Stimulated activated naive CD8-positive, alpha-beta T cell treated with anti-CD3 and anti-CD28 coated beads, Interleukin-15, Interleukin-2, amounts not matched to agents 100 U/mL and 50 U/mL, for 24 hours (primary cell): ENCODE measurements at regions not wholly inside any gene's neighbourhood (a gene's known extent, or its start where the extent isn't known, plus 50 kb on each side); places are given as distances from the start of the nearest gene placed in this dataset.
"Not testable (repeated sequence)": the region's sequence is repeated elsewhere in the genome, so short reads cannot be mapped to it uniquely, and the experiment has no call there.

Experiments used
- ATAC-seq: fragments of 150-1000 bp; cut with Tn5 transposase; one replicate; pipeline ENCODE4 v1.10.0; 2021
- DNase-seq: peaks from one replicate; pipeline ENCODE4 v3.0.0; 2021

DNA sequence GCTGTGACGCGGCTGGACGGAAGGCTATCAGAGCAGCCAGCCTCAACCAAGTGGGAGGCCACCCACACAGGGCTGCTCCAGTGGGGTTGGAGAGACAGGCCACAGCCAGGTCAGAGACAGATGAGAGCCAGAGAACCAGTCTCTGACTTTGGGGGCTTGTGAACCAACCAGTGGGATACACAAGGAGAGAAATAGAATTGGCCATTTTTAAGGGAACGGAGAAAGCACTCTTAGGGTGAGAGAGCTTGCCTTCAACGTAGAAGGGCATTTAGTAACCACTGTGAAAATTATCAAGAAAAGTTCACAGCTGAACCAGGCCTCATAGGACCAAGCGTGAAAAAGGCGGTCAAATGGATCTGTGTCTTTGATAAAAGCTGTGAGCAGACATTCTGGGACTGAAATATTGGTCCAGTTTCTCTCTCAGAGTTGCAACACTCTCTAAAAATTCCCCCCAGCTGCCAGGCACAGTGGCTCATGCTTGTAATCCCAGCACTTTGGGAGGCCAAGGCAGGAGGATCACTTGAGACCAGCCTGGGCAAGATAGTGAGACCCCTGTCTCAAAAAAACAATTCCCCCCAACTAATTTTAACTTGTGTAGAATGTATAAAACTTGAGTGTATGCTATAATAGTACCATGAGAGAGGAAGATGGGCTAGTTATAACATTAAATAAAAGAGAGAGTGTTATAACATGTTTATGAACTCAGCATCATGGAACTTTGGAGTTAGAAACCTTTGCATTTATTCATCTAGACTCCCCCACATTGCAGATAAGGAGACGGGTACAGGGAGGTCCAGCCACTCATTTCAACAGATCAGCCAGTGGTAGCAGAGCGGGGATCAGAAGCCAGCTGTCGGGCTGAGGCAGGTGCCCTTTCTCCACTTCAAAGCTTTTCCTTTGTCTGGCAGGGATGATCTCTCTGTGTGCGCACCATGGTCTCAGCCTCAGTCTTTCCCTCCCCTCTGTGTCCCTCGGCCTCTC lies 132.2 kb downstream of the NPIPB11 start:
- not testable (repeated sequence) for DNase-seq
- ATAC-seq = peak; percentile 38

DNA sequence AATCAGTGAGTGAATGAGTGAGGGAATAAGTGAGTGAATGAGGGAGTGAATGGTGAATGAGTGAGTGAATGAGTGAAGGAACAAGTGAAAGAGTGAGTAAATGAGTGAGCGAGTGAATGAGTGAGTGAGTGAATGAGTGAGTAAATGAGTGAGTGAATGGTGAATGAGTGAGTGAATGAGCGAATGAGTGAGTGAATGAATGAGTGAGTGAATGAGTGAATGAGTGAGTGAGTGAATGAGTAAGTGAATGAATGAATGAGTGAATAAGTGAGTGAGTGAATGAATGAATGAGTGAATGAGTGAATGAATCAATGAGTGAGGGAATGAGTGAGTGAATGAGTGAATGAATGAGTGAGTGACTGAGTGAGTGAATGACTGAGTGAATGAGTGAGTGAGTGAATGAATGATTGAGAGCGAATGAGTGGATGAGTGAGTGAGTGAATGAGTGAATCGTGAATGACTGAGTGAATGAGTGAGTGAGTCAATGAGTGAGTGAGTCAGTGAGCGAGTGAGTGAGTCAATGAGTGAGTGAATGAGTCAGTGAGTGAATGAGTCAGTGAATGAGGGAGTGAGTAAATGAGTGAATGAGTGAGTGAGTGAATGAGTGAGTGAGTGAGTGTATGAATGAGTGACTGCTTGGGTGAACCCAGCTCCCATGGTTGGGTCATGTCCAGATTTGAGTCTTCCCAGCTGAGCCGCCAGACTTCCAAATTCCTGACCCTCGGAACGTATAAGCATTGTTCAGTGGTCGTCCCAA lies 133.0 kb downstream of the NPIPB11 start:
- not testable (repeated sequence) for DNase-seq
- peak; percentile 65 for ATAC-seq

DNA sequence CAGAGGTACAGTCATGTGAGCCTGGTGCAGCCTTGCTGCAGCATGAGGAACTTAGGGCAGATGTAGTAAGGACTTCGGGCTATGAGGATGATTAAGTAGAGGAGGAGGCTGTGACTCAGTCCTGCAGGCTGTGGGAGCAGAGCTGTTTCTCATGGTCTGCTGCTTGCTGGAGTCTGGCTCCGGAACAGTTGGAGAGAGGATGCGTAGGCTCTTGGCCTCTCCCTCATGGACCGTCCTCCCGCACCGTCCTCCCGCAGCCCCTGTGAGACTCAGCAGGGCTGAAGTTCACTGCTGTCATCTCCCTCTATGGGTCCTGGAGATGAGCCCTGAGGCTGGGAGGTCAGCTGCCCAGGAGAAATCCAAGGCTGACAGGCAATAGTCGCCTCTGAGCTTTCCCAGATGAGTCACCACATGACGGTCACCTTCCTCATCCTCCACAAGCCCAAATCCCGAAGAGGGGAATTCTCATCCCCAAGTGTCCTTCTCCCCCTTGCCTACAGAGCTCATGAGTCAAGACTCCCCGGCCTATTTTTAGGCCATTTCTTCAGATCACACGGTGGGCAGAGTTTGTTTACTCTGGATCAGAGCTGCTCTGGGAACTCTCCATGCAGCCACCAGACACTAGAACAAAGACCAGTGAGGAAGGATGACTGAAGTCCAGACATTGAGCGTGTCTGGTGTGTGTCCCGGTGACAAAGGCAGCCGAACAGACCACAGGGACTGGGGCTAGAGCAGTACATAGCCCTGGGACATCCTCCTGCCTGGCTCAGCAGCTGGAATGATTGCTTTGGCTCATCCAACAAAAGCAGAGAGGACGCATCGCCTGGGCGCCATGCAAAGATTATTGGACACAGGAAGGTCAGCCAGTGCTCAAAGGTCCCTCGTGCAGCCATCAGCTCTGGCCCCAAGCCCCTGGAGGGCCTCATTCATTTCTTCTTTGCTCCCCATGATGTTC lies 134.5 kb downstream of the NPIPB11 start:
- not testable (repeated sequence) for ATAC-seq, DNase-seq

DNA sequence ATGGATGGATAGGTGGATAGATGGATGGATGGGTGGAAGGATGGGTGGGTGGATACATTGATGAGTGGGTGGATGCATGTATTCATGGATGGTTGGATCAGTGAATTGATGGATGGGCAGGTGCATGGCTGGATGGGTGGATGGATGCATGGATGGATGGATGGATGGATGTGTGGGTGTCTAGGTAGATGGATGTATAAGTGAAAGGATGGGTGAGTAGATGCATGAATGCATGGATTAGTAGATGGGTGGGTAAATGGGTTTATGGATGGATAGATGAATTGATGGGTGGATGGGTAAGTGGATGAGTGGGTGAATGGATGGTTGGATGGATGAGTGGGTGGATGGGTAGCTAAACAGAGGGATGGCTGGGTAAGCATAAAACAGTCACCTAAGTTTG lies 135.6 kb downstream of the NPIPB11 start:
- not testable (repeated sequence) for DNase-seq, ATAC-seq

DNA sequence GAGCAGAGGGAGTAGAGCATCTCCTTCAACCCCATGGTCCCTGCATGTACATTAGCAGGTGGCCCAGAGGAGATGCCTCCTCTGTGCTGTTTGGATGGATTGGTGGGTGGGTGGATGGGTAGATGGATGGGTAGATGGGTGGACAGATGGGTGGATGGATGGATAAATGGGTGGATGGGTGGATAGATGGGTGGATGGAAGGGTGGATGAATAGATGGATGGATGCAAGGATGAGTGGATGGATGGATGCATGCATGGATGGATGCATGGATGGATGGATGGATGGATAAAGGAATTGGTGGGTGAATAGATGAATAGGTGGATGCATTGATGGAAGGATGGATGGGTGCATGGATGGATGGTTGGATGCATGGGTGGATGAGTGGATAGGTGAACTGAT lies 136.5 kb downstream of the NPIPB11 start:
- not testable (repeated sequence) for ATAC-seq, DNase-seq

DNA sequence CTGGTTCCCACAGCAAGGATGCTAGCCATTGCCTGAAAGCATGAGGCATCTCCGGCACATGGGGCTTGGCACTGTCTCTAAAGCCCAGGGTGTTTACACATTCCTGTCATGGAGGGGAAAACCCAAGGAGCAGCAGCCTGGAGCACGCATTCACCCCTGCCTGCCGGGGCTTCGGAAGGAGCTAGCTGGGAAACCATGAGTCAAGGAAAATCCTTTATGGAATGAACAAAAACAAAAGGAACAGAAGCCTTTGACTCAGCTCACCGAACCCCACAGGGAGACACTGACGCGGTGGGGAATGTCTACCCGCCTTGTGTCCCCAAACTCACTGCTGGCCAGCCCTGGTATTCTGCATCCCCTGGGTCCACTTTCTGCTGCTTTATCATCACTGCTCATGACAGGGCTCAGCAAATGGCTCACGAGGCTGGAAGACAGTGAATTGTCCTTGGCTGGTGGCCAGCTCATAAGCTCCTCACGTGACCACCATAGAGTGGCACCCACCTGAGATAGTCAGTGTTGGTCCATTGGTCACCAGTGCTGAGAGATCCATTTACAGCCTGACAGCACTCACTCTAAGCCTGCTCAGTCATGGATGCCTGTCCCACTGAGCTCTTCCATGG lies 137.2 kb downstream of the NPIPB11 start:
- DNase-seq, ATAC-seq: not testable (repeated sequence)

DNA sequence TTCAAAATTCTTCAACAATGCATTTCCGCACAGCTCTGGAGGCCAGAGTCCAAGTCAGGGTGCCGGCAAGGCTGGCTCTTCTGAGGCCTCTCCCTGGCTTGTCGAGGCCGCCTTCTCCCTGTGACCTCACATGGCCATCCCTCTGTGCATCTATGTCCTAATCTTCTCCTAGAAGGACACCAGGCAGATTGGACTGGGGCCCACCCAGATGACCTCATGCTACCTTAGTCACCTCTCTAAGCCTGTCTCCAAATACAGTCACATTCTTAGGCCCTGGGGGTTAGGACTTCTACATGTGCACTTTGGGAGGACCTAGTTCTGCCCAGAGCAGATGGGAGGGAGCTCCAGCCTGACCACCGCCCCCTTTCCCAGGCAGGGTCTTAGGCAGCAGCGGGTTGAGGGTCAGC lies 137.7 kb downstream of the NPIPB11 start:
- not testable (repeated sequence) for ATAC-seq, DNase-seq

DNA sequence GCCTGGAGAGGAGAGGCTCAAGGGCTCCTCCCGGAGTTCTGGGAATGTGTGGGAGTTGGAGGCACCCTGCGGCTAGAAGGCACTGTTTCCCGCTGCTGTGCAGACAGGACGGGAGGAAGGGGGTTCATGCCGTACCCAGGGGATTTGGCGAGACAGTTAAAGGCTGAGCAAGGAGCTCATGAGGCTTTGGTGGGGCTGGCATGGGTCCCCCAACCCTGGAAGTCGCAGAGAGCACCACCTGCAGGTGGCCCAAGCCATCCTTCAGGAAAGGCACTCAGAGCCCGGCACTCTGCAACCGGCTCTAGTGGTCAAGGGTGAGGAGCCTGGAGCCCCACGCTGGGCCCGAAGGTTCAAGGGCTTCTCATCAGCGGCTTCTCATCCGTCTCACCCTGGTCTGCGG lies 138.2 kb downstream of the NPIPB11 start:
- not testable (repeated sequence) for DNase-seq

DNA sequence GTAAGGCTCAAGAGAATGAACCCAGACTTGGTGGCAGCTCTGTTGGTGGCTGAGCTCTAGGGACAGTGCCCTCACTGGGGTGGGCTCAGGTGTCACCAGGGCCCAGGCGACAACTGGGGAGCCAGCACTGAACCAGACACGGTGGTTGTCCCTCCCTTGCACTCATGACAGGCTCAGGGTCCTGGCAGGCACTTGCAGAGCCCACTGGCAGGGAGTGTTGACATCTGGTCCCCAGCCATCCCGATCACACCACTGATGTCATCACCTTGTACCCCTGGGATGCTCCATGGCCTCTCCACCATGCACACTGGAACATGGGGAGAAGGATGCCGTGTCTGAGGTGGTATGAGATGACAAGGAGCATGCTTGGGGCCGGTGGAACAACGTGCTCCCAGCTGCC lies 138.6 kb downstream of the NPIPB11 start:
- not testable (repeated sequence) for ATAC-seq, DNase-seq

More for the DNA sequence above, 138.2 kb downstream of the NPIPB11 start:
- ATAC-seq = not testable (repeated sequence)

DNA sequence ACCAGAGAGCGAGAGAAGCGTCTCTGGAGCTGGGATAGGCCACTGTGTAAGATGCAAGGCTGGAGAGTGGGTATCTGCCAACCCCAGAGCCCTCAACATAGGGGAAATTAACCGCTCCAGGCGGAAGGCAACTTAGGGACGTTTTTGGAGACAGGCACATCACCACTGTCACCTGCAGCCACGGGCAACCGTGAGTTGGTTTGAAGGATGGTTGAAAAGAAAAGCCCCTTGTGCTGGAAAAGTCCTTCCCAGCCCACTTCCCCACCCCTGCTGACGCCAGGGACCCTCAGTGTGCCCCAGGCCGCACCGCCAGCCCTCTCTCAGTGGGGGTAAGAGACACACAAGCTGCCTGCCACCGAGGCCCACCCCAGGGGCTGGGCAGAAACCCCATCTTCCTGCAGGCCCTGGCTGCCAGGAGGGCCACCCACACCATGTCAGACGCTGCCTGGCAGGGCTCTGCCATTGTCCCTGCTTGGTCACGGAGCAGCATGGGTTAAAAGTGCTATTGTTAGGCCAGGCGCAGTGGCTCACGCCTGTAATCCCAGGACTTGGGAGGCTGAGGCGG lies 139.4 kb downstream of the NPIPB11 start:
- DNase-seq, ATAC-seq: not testable (repeated sequence)

DNA sequence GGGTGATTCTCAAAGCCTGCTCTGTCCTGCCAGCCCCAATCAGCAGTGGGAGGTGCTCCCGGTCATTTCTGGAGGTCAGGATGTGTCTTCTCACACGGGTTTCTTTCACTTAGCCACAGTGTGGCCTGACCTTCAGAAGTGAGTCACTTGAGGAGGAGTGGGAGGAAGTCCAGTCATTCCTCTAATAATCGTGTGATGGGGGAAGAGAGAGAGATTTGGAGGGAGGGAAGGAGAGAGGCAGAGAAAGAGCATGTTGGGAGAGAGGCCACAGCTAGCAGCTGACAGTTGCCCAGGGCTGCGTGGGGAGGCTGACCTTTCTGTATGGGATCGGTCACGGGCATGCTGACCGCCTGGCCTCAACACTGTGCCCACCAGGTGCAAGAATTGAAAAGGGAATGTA lies 139.9 kb downstream of the NPIPB11 start:
- DNase-seq, ATAC-seq: not testable (repeated sequence)

DNA sequence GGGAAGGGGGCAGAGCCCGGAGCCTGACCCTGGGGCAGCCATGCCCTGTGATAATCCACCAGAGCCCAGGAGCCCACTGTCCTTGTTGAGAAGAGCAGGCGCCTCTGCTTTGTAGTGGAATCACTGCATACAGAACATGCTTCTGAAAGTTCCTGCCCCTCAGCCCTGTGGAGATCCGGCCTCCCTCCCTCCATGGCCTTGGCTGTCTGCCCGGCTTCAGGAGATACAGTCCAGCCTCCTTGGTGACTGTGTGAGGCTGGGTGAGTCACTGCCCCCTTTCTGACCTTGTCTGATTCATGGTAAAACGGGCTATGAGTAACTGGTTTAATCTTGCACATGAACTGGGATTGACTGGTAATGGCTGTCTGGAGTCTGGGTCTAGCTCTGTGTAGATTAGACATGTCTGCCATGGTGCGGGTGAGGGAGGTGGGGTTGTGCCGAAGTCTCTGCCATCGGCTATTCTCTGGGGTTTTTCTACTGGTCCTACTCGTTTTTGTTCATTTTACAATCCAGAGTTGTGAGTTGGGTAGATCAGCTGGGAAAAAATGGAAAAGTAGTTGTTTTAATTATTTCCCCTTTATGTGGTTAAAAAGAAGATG lies 141.2 kb downstream of the NPIPB11 start:
- peak; percentile 87 for ATAC-seq
- DNase-seq = peak; percentile 21

DNA sequence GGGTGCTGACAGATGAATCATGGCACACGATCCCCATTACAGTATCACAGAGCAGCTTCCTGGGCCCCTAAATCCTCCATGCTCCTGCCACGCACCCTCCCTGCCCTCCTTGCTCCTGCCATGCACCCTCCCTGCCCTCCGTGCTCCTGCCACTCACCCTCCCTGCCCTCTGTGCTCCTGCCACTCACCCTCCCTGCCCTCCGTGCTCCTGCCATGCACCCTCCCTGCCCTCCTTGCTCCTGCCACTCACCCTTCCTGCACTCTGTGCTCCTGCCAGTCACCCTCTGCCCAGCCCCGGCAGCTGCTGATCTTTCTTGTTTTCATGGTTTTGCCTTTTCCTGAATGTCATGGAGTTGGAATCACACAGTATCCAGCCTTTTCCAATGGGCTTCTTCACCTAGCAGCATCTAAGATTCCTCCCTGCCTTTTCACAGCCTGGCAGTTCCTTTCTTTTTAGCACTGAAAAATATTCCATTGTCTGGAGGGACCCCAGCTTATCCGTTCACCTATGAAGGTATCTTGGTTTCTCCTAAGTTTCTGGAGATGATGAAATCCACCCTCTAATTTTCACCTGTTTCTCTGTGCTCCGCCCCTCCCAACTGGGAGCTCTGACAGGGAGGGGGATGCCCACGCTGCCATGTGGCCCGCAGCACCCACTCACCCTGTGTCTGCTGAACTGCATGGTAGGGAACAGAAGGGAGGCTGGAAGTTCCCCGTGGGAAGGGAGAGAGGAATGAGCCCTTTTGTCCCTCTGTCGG lies 142.3 kb downstream of the NPIPB11 start:
- ATAC-seq, DNase-seq: not testable (repeated sequence)

DNA sequence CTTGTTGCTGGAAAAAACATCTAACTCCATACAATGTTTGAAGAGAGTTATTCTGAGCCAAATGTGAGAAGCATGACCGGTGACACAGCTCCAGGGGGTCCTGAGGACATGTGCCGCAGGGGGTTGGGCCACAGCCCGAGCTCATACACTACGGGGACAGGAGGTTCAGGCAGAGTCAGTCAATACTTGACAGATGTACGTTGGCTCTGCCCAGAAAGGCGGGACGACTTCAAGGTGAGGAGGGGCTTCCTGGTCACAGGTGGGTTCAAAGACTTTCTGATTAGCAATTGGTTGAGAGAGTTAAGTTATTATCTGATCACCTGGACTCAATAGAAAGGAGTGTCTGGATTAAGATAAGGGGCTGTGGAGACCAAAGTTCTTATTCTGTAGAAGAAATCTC lies 143.8 kb downstream of the NPIPB11 start:
- DNase-seq = not testable (repeated sequence)

DNA sequence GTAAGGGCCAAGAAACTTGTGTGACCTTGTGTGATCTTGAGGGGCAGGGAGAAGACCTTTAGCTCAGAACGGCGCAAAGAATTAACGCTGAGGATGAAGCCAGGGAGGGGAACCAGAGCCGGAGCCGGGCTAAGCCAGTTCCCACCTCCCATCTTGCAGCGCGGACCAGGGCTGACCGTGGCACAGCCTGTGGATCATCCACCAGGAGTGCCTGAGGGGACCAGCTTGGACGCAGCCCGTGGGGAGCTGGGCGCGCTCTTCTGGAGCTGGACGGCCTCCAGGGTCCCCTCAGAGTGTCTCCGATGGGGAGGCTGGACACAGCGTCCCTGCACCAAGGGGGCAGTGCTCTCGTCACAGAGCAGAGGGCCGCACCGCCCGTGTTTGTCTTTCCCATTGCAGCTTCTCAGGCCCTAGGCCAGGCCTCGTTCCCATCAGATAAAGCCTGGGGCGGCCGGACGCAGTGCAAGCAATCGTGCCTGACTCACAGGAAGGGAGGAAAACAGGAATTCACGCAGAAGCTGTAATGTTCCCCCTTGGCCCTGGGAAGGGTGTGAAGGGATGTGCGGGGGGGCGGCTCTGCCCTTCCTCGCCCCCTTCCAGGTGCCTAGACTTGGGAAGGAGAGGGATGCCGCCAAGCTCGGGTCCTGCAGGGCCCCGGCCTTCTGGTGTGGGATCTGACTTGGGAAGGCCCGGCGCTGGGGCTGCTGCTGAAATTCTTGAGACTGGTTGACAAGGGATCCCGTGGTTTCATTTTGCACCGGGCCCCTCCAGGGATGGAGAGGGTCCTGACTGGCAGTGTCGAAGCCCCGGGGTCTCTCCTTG lies 144.9 kb downstream of the NPIPB11 start:
- not testable (repeated sequence) for ATAC-seq, DNase-seq

More for the DNA sequence above, 143.8 kb downstream of the NPIPB11 start:
- not testable (repeated sequence) for ATAC-seq

DNA sequence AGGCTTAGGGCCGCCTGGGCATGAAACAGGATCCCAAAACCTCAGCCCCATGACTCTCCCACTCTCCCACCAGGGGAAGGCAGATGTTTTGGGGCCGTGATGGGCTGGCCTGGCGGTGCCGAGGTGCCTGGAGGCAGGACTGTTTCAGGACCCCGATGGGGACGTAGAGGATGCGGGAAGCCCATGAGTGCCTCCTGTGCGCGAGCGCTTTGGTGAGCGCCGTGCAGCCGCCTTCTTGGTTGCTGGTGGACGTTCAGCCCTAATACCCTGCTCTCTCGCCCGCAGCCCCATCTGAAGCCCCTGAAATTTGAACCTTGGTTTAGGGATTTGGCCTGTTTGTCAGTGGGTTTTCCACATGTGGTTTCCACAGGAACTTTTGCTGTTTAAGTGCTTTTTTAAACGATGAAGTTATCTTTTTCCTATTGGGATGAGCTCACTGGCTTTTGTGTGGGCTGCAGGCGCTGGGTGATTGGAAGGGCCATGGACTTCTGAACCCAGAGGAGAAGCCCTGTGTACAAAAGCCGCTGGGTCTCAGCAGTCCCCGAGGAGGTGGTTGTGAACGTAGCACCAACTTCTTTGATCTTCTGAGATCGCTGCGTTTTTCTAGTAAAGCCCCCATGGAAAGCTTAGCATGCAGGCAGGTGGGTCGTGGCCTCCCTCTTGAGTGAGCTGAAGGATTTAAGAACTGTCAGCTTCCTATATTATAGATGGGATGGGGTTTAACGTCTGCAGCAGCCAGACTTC lies 145.7 kb downstream of the NPIPB11 start:
- not testable (repeated sequence) for ATAC-seq, DNase-seq

DNA sequence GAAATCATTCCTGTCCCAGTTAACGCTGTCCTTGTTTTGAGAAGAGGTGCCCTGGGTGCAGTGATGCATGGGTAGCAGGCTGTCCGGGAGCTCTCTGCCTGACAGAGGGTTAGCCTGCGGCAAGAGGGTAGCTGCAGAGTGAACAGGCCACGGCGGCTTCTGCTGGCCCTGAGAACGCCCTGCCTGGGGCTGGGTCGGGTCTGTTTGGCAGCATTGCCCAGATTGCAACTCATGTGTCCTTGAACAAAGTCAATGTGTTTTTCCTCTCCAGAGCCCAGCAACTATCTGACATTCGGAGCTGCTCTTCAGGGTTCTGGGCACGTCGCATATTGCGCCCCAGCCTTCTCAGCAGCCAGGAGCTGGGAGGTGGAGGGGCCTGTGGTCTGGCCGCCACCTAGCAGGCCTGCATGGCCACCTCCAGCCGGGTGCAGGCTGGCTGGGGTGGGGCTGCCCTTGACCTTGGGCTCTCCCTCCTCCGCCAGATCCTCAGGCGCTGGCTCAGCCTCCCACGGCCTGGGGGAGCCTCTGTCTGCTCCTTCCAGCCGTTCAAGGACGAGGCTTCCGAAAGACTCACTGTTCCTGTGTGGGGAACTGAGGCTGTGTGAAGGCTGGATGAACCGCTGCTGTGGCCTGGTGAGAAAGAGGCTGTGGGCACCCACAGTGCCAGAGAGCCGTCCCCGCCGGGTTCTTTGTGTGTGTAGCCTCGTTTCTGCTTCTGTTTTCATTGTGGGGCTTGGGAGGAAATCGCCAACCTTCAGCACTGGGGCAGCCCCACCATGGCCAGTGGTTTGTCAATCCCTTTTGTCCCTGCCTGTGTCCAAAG lies 146.7 kb downstream of the NPIPB11 start:
- DNase-seq, ATAC-seq: not testable (repeated sequence)
